WERI-Rb-1 (cell line): ENCODE measurements at regions not wholly inside any gene's neighbourhood (a gene's known extent, or its start where the extent isn't known, plus 50 kb on each side); places are given as distances from the start of the nearest gene placed in this dataset.

Experiments used
- DNase-seq: peaks from one replicate; pipeline ENCODE4 v3.0.0-alpha.2; 2020
- H3K27ac ChIP-seq: fragments of 250-450 bp; sonication (Bioruptor Pico); 2 replicates; pipeline ENCODE4 v1.5.1; 2020; ENCODE audit warnings: mild to moderate bottlenecking, moderate library complexity
- H3K27me3 ChIP-seq: fragments of 250-450 bp; sonication (Bioruptor Pico); 2 replicates; pipeline ENCODE4 v1.5.1; 2021; ENCODE audit warnings: mild to moderate bottlenecking, low read depth, moderate library complexity; ENCODE audit not compliant: insufficient read depth, severe bottlenecking
- H3K36me3 ChIP-seq: fragments of 250-450 bp; sonication (Bioruptor Pico); 2 replicates; pipeline ENCODE4 v1.5.1; 2020; ENCODE audit warnings: mild to moderate bottlenecking, moderate library complexity
- H3K4me3 ChIP-seq: 2 replicates; pipeline ENCODE4 v1.5.1; 2011; ENCODE audit warnings: low read depth, mild to moderate bottlenecking, control low read depth, low read length
- H3K9me3 ChIP-seq: fragments of 250-450 bp; sonication (Bioruptor Pico); 2 replicates; pipeline ENCODE4 v1.5.1; 2021; ENCODE audit warnings: mild to moderate bottlenecking, moderate library complexity; ENCODE audit not compliant: severe bottlenecking
- TF ChIP-seq, protein P1 (sequence below): IDR thresholded peaks from 2 replicates; pipeline ENCODE4 v1.5.1; 2011; ENCODE audit warnings: low read depth, mild to moderate bottlenecking, control low read depth, inconsistent platforms, low read length

DNA sequence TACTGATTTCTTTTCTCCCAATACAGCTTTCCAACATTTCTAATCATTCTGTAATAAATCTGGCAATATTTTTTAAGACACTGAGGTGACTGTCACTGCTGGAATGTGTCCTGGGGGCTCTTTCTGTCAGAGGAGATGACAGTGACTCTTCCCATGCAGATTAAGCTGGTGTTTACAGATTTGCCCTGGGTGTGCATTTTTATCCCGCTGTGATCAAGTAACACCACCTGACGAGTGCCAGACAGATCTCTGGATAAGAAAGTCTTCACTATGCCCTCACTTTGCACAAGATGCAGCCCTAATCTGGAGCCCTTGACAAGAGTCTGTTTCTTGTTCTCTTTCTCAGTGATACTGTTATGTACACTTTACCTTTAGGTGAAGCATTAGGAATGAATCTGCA, 477.7 kb downstream of the ZIC1 start:
- Histone ChIP-seq H3K27me3 (no peaks in the 10 kb centered on the region), H3K9me3 (peaks cover 10% of the 10 kb centered on the region), H3K36me3 (no peaks in the 10 kb centered on the region), H3K4me3 (no peak overlapping the region), H3K27ac (no peak overlapping the region)
- DNase-seq = no peak
- TF ChIP-seq, protein P1, sequence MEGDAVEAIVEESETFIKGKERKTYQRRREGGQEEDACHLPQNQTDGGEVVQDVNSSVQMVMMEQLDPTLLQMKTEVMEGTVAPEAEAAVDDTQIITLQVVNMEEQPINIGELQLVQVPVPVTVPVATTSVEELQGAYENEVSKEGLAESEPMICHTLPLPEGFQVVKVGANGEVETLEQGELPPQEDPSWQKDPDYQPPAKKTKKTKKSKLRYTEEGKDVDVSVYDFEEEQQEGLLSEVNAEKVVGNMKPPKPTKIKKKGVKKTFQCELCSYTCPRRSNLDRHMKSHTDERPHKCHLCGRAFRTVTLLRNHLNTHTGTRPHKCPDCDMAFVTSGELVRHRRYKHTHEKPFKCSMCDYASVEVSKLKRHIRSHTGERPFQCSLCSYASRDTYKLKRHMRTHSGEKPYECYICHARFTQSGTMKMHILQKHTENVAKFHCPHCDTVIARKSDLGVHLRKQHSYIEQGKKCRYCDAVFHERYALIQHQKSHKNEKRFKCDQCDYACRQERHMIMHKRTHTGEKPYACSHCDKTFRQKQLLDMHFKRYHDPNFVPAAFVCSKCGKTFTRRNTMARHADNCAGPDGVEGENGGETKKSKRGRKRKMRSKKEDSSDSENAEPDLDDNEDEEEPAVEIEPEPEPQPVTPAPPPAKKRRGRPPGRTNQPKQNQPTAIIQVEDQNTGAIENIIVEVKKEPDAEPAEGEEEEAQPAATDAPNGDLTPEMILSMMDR = no peak

DNA sequence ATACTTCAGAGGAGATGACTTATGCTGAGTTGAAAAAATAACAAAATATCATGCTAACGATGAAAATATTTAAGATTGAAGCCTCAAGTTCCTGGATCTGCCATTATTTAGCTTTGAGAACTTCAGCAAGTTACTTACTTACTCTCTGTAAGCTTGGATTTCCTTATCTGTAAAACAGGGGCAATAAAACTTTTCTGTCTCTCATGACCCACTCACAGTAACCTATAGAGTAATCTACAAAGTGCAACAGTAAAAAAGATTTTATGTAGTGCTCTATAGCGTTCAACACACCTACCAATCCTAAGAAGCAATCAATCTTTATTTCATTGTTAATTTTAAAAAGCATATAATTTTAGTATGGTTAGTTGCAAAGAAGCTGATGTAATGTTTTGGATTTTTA, 478.6 kb downstream of the ZIC1 start:
- H3K36me3 ChIP-seq = no peaks in the 10 kb centered on the region
- no peak for DNase-seq

DNA sequence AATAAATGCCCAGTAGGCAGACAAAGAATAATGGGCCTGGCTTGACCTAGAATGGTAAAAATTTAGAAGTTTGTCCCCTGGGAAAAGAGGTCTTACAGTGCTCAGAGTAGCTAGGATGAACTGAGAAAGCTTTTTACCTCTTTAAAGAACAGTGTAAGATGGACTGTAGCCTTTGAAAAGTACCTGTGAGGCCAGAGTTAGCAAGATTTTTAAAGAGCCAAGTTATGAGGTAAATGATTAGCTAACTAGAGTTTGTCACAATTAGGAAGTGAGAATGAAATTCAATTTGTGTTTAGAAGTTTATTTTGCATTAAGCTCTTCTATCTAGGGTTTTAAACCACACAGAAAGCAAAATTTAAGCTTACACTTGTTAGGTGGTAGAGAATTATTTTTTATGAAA, 480.9 kb downstream of the ZIC1 start:
- no peak overlapping the region for H3K27ac ChIP-seq
- no peaks in the 10 kb centered on the region for H3K9me3 ChIP-seq
- TF ChIP-seq, protein P1 = no peak
- no peaks in the 10 kb centered on the region for H3K36me3 ChIP-seq
- no peaks in the 10 kb centered on the region for H3K27me3 ChIP-seq
- H3K4me3 ChIP-seq = no peak overlapping the region
- no peak for DNase-seq

More for the DNA sequence above, 478.6 kb downstream of the ZIC1 start:
- Histone ChIP-seq H3K4me3 (no peak overlapping the region), H3K27me3 (no peaks in the 10 kb centered on the region), H3K27ac (no peak overlapping the region), H3K9me3 (peaks cover 4% of the 10 kb centered on the region)
- TF ChIP-seq, protein P1 = no peak

DNA sequence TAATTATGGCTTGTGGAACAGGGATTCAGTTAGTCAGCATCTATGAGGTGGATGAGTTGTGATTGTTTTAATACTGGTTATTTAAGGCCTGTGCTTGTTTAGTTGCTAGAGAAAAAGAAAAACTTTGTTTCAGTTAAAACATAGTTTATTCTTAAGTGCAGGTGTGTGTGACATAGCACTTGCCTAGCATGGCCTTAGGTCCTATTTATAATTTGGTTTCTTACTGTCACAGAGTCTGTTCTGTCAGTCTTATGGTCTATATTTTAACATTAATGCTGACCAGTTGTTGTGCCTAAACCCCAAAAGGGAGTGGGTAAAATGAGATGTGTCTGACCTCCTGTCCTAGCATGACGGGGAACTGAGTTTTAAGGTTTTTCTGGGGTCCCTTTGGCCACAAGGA, 486.3 kb downstream of the ZIC1 start:
- no peak overlapping the region for H3K27ac ChIP-seq
- H3K9me3 ChIP-seq = no peaks in the 10 kb centered on the region
- no peaks in the 10 kb centered on the region for H3K27me3 ChIP-seq
- DNase-seq = no peak
- TF ChIP-seq, protein P1 = no peak
- no peaks in the 10 kb centered on the region for H3K36me3 ChIP-seq
- no peak overlapping the region for H3K4me3 ChIP-seq

DNA sequence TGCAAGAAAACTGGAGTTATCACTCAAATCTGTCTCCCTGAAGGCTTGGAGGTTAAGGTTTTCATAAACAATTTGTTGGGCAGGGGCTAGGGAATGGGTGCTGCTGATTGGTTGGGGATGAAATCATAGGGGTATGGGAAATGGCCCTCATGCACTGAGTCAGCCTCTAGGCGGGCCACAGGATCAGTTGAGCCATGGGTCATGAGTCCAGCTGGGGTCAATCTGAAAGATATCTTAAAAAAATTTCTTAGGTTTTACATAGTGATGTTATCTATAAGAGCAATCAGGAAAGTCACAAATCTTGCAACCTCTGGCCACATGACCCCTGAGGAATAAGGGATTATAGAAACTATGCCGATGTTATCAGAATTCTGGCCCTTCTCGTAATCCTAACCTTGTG, 491.7 kb downstream of the ZIC1 start:
- TF ChIP-seq, protein P1 = no peak
- Histone ChIP-seq H3K36me3 (no peaks in the 10 kb centered on the region), H3K4me3 (no peak overlapping the region), H3K27me3 (no peaks in the 10 kb centered on the region), H3K9me3 (no peaks in the 10 kb centered on the region), H3K27ac (no peak overlapping the region)
- no peak for DNase-seq

DNA sequence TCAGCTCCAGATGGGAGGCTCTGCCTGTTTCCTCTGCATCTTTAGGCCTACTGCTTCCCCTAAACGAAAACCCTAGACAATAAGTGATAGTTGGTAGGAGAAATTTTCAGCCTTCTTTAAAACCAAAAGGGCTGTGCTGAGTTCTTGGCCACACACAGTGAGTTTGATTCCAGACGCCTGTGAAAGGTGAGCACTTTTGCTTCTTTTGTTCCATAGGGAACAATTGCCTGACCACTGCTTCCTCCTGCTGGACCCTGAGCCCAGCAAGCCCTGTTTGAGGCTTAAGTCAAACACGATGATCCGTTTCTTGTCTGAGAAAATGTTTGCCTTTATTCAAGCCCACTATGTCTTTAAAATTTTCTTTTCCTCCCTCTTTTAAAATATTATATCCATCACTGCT, 493.9 kb downstream of the ZIC1 start:
- Histone ChIP-seq H3K27me3 (no peaks in the 10 kb centered on the region), H3K27ac (no peak overlapping the region), H3K4me3 (no peak overlapping the region), H3K36me3 (no peaks in the 10 kb centered on the region), H3K9me3 (no peaks in the 10 kb centered on the region)
- DNase-seq = no peak
- TF ChIP-seq, protein P1 = no peak
